Esophagus muscularis mucosa (tissue), 3 donors: ENCODE measurements at regions not wholly inside any gene's neighbourhood (a gene's known extent, or its start where the extent isn't known, plus 50 kb on each side); places are given as distances from the start of the nearest gene placed in this dataset.
"Not testable (repeated sequence)": the region's sequence is repeated elsewhere in the genome, so short reads cannot be mapped to it uniquely, and the experiment has no call there.

Experiments
- POLR2AphosphoS5 ChIP-seq, 2 donors: sonication (generic); formaldehyde crosslinking; IDR thresholded peaks; one replicate each; pipeline ENCODE4 v1.6.1; 2017; ENCODE audit warnings: antibody characterized with exemption in 2 of 2
- TF ChIP-seq, protein P1 (sequence below), 3 experiments: fragments of 200-600 bp in 2 of 3; fragments of 450-650 bp in 1 of 3; sonication (generic) in 2 of 3; IDR thresholded peaks; one replicate each; pipeline ENCODE4 v1.5.1; 2017 to 2019; ENCODE audit warnings: antibody characterized with exemption in 3 of 3, mild to moderate bottlenecking in 2 of 3, moderate library complexity in 1 of 3

- TF ChIP-seq, protein P1, sequence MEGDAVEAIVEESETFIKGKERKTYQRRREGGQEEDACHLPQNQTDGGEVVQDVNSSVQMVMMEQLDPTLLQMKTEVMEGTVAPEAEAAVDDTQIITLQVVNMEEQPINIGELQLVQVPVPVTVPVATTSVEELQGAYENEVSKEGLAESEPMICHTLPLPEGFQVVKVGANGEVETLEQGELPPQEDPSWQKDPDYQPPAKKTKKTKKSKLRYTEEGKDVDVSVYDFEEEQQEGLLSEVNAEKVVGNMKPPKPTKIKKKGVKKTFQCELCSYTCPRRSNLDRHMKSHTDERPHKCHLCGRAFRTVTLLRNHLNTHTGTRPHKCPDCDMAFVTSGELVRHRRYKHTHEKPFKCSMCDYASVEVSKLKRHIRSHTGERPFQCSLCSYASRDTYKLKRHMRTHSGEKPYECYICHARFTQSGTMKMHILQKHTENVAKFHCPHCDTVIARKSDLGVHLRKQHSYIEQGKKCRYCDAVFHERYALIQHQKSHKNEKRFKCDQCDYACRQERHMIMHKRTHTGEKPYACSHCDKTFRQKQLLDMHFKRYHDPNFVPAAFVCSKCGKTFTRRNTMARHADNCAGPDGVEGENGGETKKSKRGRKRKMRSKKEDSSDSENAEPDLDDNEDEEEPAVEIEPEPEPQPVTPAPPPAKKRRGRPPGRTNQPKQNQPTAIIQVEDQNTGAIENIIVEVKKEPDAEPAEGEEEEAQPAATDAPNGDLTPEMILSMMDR (IDR thresholded peaks at IDR 0.05), result not testable (repeated sequence)
- not testable (repeated sequence) for TF ChIP-seq POLR2AphosphoS5 (IDR thresholded peaks at IDR 0.05)
These were observed 757.3 kb downstream of the SLC6A15 start for GRCh38 chr12:84154991-84155930.
